ENCODE measurements at regions not wholly inside any gene's neighbourhood (a gene's known extent, or its start where the extent isn't known, plus 50 kb on each side); places are given as distances from the start of the nearest gene placed in this dataset.

- DNase-seq (ENCODE audit: low read depth), result no peak
Observed at GRCh38 chr15:98196371-98196770, 235.9 kb downstream of the ARRDC4 start.

GRCh38 chr15:98202256-98202655 lies 241.8 kb downstream of the ARRDC4 start:
- DNase-seq (ENCODE audit: low read depth), result no peak

DNA sequence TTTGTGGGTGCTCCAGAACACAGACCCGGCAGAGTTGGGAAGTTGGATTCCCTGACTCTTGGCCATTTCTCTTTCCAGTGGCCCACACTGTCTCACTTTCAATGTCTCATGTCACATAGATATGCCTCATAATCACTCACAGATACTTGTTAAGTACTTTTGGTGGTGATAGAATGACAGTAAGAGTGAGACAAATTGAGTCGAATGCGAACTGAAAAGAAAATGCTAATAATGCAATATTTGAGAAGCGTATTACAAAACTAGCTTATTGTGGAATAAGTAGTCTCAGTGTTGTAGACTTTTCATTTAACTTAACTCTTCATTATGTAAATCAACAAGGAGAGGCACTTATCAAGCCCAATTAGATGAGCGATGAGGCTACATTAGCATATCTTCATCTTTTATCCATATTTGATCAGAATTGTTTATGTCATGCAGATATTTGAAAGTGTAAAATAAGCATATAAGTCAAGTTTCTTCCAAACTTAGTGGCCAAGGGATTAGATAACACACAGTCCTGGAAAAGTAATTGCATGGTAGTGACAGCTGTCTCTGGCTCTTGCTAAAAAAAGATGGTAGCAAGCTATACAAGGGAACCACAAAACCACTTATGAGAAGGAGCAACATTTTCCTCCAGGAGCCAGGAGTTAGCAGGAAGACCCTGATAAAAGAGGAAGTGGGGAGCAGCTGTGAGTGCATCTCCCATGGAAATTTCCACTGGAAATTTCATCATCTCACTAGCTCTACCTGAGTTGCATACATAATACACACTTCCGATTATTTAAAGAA lies 243.6 kb downstream of the ARRDC4 start:
- DNase-seq (ENCODE audit: low read depth), result no peak

GRCh38 chr15:98207928-98208327 lies 247.4 kb downstream of the ARRDC4 start:
- DNase-seq (ENCODE audit: low read depth), result no peak

DNA sequence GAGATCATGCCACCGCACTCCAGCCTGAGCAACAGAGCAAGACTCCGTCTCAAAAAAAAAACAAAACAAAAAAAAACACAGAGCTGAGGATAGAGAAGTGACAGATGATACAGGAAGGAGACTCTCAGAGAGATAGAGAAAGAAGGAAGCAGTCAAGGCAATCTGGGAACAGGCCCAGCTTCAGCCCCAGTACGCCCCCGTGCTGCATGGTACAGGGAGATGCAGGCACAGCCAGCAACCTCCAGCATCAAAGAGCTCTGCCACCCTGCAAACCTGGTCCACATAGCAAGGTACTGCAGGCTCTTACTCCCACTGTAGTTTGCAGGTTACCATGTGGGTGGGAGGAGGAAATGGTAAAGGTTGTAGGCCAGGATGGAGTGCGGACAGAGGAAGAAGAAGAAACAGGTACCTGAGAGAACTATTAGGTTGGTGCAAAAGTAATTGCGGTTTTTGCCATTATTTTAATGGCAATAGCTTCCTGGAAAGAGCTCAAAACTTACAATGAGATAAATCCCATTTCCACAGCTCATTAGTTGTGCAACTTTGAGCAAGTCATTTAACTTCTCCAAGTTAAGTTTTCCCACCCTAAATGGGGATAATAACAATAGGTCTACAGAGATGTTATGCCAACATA lies 253.0 kb downstream of the ARRDC4 start:
- DNase-seq (ENCODE audit: low read depth), result no peak

DNA sequence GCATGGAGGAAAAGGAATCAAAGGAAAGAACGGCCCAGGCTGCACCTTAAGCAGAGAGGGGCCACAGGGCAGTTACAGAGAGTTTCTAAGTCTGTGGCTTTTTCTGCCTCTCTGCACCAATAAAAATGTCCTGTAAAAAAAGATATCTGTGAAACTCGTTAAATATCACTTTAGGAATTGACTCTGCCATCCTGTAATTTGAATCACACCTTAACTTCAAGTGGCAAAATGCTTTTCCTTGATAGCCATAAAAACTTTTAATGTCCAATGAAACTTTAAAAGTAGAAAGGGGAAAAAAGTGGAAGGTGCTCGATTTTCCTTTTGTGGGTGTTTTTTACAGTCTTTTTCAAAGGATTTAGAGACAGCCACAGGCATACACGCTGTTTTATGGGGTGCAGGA lies 255.7 kb downstream of the ARRDC4 start:
- no peak for DNase-seq (ENCODE audit: low read depth)

DNA sequence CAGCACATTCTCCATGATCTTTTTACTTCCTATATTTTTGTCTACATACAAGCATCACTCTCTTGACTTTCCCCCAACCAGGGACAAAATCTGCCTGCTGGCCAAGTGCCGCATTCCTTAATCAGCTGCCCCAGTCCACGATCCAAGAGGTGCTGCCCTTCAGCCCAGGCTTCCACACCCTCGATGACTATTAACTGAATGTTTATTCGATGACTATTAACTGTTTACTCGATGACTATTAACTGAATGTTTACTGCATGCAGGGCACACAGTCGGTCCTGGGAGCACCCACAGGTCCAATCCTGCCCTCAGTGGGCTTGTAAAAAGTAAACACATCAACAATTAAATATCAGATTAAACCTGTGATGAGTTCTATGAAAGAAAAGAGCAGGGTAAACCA lies 256.9 kb downstream of the ARRDC4 start:
- no peak for DNase-seq (ENCODE audit: low read depth)

GRCh38 chr15:98221144-98221543 lies 260.6 kb downstream of the ARRDC4 start:
- DNase-seq (ENCODE audit: low read depth), result no peak

DNA sequence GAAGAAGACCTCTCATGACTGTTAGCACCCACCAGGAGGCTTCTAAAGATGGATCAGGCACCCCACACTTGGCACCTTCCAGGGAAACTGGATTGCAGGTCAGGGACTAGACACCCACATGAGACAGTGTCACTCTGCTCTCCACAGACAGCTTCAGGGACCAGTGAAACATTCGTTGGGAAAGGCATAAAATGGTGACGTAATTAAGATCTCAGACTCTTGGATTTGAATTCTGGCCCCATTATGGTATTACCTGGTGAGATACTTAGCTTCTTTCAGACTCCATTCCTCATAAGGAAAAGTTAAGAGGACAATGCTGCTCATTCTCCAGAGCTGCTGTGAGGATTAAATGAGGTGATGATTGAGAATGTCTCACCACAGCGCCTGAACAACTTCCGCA lies 261.1 kb downstream of the ARRDC4 start:
- DNase-seq (ENCODE audit: low read depth), result no peak

DNA sequence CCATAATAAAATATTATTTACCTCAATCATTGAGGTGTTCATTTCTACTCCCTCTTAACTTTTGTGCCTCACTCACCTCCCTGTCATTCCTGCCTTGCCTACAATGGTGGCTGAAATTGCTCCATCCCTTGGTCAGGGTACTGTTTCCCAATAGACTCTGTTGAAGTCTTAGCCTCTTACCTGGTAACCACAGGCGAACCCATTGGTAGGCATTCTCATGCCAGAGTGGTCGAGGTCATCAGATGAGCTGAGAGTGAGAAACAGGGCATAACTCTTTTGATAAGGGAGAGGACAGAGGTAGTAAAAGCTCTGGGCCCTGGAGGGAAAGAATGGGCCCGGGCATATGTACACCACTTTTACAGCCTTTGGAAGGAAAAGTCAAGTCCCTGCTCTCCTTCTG lies 265.6 kb downstream of the ARRDC4 start:
- no peak for DNase-seq (ENCODE audit: low read depth)

DNA sequence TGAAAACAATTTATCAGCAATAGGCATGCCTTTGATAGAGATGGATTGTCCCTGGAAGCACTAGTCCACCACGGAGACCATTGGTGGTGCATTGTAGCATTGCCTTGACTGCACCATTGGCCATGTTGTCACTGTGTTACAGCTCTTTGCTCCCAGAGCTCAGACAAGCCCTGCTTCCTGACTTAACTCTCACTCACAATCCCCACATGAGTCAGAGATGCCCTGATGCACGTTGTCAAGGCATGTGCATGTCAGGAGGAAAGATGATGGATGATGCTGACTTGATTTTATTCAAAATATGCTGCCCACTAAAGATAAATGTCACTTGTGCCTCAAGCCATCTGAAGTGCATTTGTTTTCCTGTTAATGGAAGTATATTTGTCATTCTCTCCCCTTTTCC lies 266.1 kb downstream of the ARRDC4 start:
- no peak for DNase-seq (ENCODE audit: low read depth)

DNA sequence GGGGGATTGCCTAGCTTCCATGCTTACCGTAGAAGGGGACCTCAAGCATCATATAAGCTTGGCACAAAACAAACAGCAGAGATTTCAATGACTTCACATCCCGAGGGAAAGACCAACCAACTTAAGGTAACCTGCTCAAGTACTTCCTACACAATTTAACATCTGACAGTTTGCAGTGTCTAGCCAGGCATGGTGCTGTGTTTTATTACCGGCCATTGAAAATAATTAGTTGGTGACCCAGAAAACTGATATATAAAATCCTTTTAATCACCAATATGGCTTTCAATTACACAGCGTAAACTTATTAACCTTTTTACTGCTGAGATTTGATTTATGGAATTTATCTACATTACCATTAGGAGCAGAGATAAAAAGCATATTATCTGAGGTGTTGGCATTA lies 268.3 kb downstream of the ARRDC4 start:
- DNase-seq (ENCODE audit: low read depth), result no peak

DNA sequence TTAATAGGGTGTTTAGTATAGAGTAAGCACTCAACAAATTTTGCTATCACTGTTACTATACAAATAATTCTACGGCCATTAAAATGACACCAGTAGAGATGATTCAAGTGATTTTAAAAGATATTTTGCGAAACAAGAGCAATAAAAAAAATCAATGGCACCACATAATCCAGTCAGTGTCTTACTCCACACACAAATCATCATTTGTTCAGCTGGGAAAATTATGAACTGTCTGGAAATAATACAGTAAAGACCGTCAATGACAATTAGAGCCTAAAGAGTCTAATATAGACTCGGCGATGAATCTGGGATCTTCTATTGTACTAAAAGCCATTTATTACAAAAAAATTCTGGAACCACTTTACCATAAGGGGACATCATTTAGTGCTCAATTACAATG lies 270.5 kb downstream of the ARRDC4 start:
- DNase-seq (ENCODE audit: low read depth), result no peak

DNA sequence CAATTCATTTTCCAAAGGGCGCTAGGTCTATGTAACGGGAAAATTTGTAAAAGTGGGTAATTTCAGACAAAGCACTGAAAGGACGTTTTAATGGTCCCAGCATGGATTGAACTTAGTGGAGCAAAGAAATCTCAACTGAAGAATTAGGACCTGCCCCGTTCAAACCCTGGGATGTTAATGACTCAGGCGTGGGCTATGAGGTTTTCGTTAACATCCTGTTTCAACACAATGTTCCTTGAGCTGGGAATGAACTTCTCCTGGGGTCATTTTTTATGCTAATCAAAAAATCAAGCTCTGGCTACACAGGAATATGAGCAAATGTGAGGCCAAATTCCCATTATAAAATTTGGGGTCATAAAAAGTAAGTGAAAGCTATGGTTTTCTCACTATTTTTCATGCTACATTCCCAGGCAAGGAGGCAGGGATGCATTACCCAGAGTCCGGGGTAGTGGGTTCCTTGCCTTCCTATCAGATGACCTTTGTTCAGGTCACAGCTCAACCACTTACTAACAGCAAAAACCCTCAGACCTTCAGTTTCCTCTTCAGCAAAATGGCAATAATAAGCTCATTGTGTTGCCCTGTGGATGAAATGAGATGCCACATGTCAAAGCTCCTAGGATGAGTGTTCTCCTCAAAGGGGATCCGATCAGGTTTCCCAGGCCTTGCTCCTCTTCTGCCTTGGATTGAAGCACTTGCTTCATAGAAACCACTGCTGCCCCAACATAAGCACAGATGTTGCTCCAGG lies 271.4 kb downstream of the ARRDC4 start:
- DNase-seq (ENCODE audit: low read depth), result peak; percentile 14

DNA sequence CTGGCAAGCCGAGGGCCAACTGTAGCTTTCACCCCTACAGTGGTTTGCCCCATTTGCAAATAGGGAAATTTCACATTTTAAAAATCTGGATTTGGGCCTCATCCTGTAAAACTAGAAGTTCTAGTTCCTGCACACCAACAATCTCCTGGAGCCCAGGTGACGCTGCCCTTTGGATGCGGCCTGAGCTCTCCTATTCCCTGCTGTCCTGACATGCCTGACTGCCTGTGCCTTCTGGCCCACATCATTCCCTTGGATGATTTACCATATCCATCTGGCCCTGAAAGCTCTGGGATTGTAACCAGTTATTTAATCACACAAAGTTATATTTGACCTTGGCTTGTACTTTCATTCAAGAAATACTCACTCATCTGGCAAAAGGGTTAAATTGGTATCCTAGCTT lies 272.3 kb downstream of the ARRDC4 start:
- DNase-seq (ENCODE audit: low read depth), result no peak

GRCh38 chr15:98233873-98234272 lies 273.4 kb downstream of the ARRDC4 start:
- no peak for DNase-seq (ENCODE audit: low read depth)

GRCh38 chr15:98240303-98240702 lies 279.8 kb downstream of the ARRDC4 start:
- no peak for DNase-seq (ENCODE audit: low read depth)

DNA sequence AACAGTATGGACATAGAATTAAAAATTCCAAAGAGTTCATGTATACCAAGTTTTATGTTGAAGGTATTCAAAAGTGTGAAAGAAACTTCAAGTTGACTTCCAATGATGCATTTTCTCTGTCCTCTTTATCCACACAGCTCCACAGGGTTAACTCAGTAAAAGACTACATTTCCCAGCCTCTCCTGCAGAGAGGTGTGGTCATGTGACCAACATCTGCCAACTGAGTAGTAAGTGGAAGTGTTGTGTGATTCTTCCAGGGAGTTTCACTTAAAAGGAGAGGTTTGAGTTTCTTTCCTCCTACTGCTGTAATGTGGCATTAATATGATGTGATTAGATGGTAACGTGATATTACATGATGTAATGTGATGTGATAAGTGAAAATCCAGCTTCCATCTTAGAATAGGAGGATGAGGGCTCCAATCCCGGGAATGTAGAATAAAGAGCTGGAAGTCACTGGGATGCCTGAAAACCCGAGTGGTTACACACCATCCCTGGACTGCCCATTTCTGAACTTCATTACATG lies 280.6 kb downstream of the ARRDC4 start:
- DNase-seq (ENCODE audit: low read depth), result no peak

DNA sequence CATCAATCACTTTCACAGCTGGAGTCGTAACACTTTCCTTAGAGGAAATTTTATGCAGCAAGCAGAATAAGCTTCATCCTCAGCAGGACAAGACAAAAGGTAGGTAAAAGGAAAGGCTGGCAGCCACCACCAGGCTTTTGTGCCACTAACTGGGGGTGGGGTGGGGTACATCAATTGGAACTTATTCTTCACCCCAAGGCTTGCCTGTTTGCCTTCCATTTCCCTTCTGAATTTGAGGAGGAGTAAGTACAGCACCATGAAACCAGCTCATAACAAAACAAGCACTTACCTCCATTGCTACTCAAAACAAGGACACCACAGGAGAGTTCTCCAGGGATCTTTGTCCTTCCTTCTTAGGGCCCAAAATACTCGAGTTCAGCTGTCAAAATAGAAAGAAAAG lies 296.8 kb downstream of the ARRDC4 start:
- no peak for DNase-seq (ENCODE audit: low read depth)

GRCh38 chr15:98263787-98264186 lies 303.3 kb downstream of the ARRDC4 start:
- no peak for DNase-seq (ENCODE audit: low read depth)

DNA sequence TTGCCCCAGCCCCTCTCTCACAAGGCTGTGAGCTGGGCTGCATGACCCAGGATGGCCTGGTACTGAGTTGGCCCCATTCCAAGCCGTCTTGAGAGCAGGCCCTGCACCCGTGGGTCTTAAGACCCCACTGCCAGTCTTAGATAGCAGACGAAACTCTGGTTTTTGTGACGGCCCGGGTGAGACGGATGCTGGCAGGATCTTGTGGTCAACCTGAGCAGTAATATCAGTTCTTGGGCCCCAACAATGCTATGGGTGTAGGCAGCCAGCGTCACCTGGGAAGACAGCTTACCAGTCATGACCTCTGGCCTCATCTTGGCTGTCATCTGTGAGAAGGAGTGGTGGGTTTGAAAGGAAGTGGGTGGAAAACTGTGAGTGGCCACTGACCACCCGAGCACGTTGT lies 305.8 kb downstream of the ARRDC4 start:
- no peak for DNase-seq (ENCODE audit: low read depth)

DNA sequence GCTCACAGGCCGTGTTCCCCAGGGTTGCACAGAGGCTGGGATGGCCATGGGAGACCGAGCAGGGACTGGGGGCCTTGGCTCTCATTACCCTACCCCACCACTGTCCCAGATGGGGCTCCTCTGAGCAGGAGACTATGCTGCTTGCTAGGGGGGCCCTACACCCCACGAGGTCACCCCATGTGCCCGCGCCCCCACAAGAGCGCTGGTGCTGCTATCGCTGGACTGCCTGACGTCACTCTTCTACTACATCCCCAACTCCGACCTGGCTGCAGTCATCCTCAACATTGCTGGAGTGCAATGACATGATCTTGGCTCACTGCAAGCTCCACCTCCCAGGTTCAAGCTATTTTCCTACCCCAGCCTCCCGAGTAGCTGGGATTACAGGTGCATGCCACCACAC lies 307.7 kb downstream of the ARRDC4 start:
- no peak for DNase-seq (ENCODE audit: low read depth)

DNA sequence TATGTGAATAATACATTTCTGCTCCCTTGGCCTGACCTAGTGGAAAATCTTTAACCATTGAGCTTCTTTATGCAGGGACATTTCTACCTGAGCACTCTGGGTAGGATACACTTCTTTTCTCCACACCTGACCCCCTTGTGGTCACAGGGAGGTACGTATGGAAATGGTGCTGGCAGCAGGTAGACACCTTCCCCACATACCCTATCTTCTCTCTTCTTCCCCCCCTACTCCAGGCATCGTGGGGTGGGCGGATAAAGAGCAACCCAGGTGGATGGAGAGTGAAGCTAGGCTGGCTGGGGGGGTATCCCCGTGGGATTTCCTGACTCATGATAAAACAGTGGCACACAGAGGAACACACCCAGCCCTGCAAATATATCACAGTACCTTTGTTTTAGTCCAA lies 312.1 kb downstream of the ARRDC4 start:
- DNase-seq (ENCODE audit: low read depth), result no peak

Measured in GM04504 (cell line).